T-helper 22 cell (primary cell): ENCODE measurements at regions not wholly inside any gene's neighbourhood (a gene's known extent, or its start where the extent isn't known, plus 50 kb on each side); places are given as distances from the start of the nearest gene placed in this dataset.
A peak's percentile ranks its signal among the peaks of the same experiment; 100 is the strongest.

Experiments used
- DNase-seq: peaks from one replicate; pipeline ENCODE4 v3.0.0-alpha.2; 2020; ENCODE audit warnings: low read depth

DNA sequence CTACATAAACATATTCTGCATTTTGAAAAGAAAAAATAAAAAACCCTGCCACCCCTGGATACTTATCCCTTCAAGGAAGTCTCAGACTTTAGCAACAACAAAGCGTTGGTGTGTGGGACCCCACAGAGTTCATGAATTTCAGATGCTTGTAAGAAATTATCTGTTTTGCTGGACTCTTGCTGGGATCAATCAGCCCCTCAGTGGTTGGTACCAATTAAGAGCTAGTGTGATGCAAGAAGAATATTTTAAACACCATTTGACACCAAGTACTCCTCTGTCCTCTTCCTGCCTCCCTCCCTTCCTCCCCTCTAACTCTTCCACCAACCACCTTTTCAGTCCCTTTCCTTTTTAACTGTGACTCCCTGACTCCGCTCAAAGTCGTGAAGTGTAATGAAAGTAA lies 51.5 kb downstream of the SST start:
- DNase-seq, result no peak

DNA sequence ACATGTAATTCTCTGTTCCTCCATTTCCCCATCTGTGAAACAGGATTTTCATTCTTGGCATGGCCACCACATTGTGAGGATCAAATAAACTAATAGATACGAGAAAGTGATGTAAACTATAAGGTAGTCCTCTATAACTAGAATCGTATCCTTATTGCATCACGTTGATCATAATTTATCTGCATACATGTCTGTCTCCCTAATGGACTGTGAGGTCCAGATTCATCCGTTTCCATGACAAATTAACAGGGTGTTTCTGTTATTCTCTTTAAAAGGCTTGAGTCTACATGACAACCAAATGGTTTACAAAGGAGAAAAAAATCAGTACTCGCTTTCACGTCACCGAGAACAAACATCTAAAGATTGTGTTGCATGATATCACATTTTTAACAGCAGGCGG lies 53.0 kb downstream of the SST start:
- DNase-seq, result no peak

DNA sequence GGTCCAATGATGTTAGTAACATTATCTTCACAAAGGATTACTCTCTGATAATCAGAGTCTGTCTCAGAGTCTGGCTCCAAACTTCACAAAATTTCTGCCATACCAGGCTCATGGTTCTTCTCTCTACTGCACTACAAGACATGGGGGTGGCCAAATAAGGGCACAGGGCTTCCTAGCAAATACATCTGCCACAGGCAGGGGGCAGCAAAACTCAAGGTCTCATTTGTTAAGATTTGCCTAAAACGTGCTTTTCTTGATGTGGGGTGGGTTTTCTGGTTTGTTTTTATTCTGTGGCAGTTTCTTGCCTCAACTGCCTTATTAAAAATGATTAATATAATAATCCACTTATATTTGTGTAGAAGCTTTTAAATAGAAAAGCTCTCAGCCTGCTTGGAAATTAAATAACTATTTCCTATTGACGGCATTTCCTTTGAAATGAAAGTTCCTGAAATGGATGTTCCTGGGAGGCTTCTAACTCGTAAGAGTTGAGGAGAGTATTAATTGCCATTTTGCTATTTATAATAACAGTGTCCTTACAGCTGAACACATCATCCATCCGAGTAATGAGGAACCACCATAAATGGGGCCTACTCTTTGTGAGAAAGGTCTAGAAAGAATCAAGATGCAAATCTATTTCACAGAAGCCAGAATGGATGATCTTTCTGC lies 53.8 kb downstream of the SST start:
- peak; percentile 1 for DNase-seq

DNA sequence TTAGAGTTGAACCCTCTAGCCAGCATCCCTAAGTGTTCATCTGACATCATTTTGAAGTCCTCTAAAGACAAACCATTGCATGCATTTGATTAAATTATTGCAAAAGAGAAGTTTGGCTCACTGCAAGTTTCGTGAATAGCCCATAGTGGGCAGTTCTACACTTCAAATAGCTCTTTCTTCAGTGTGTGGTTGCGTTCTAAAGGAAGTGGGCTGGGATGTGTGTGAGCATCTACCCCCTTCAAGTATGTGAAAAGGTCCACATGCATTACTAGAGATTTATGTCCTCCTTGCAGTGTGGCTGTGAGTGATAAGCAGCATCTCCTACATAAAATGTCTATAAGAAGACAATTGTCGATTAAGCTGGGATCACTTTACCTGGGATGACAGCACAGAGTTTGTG lies 54.6 kb downstream of the SST start:
- no peak for DNase-seq

DNA sequence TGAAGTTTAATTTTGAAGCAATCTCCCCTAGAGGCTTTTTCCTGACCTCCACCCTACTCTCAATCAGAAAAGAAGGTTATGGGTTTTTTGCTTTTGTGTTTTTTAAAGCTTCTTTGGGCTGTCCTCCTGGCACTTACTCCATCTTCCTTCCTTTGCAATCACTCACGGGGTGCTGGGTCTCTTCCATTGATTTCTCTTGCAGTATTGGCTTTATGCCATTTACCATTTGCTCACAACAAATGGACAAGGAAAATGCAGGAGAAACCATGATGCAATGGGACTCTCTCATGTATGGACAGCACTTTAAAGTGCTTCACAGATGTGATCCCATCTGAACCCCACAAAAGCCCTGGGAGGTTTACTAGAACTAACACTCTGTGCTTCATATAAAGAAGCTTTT lies 57.5 kb downstream of the SST start:
- no peak for DNase-seq

DNA sequence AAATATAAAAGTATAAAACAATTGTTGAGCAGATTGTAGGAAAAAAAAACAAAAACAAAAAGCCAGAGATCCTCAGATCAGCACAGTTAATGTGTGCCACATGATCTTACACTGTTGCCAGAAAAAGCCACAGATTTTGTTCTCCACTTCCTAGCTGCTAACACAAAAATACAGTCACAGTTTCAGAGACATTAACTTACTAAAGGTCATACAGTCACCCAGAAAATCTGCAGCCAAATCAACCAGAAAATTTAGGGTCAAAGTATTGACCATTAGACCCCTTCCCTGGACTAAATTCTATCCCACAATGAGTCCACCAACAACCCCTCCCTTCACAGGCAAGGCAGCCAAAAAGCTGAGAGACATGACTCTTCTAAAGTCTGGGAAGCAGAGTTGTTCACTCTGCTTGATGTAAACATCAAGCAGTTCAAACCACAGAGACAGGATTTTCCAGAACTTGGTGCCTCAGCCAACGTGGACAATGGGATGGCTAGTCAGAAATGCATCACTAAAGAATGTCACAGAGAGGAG lies 59.1 kb downstream of the SST start:
- no peak for DNase-seq

DNA sequence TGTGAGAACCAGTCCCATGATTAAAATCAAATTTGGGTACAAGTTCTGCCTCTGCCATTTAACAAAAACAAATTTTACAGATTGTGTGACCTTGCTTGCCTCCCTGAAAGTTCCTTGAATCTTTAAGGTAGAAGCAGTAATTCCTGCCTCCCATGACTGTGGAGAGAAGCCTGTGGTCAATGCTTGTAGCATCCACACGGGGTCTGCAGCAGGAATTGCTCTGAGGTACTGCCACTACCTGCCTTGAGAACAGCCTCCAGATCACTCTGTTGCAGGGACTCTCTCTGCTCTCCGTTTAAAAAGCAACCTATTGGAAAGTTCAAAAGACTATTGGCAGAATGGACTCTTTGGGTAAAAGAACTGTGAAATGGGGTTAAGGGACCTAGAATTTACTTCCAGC lies 75.9 kb downstream of the SST start:
- no peak for DNase-seq

DNA sequence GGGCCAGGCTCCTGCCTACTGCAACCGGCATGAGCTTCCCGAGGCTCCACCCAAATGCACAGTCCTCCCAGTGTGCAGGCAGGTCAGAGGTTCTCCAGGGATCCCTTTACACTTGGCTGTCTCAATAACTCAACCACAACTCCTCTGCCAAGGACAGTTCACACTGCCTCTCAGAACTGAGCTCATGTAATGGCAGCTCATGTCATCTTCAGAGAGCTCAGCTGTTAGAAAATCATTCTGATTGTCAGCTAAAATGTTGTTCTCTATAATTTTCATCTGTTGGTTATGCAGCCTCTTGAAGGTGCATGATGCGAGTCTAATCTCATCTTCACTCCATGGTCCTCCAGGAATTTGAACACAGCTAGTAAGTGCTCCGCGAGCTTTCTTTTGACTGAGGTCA lies 76.7 kb downstream of the SST start:
- DNase-seq, result no peak

DNA sequence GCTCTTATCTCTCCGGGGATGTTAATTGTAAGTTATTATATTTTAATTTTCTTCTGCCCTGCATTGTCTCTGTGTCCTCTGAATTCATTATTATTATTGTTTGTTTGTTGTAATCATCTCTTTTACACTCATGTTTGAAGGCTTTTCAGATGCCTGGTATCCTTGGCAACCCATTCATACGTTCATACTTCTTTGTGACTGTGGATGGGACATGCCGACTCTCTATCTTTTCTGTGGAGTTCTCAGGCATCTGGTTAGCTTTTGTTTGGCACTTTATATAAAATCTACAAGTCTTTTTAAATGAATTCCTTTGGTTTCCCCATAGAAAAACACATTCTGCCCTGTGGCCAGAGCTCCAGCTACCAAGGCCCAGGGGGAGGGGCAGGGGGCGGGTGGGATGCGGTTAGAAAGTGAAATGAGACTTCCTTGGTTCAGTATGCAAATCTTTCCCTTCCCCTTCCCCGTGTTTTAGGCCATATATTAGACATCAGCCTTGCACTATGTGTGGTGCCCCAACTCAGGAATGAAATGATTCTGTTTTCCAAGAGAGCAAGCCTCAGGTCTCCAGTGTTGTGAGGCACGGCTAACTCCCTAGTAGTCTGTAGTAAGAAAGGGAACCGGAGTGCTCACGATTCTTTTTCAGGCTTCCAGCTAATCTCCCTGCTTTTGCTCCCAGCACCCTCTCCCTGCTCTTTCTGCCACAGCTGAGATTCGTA lies 79.2 kb downstream of the SST start:
- DNase-seq, result no peak

DNA sequence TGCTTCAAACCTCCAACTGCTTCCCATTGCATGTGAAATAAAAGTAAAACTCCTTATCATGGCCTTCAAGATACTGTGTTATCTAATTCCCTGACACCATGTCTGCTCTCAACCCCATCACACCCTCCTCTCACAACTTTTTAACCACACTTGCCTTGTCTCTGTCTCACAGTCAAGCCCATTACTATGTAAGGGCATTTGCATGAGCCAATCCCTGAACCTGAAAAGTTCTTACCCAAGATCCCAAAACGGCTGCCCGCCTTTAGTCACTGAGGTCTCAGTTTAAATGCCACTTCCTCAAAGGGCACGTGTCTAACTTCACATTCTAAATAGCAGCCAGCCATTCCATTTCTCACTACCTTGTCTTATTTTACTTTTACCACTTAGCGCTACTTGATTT lies 83.1 kb downstream of the SST start:
- DNase-seq, result no peak

DNA sequence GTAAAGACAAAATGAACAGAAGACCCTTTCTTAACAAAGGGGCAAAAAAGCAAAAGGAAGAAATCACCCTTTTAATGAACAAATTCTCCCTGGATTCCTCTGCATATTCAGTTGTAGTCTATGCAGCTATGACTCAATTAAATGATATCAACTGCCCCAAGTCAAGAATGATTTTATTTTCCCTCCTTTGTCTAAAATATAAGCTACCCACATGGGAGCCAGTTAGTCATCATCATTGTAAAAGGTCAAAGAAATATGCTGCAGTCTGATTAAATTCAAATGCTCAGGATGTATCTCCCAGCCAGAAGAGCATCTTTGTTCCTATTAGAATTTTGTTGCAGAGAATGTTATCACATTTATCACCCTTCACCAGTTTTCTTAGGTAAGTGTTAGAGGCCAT lies 84.0 kb downstream of the SST start:
- DNase-seq, result no peak

DNA sequence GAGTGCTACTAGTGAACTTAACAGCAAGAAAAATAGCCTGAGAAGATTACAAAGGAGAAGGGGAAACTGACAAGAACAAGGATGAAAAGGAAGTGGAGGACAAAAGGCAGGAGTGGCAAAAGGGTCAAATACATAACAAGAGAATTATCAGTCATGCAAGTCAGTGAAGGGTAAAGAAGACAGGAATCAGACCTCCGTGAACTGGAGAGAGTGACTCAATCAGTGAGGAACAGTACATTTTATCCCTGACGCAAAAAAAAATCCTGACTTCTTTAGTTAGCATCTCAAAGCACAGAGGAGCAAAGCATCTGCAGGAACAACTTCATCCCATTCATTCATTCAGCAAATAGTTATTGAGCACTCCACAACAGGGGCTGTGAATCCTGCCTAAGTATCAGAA lies 97.8 kb downstream of the SST start:
- no peak for DNase-seq

DNA sequence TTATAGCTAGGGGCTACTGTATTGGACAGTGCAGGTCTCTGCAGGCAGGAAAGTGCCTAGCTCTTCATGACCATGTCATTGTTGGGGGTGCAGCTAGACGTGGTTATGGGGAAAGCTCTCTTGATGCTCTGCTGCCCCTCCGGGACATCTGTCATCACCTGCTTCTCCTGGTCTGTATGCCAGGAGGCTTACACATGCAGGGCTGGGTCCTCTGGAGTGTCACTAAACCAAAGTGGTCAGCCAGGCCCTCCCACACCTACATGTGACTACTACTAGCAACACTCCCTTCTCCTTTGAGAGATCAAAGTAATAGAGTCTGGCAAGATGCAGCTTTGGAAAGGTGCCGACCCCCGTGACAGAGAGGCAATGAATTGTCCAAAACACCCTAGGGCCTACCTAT lies 98.5 kb downstream of the SST start:
- no peak for DNase-seq

DNA sequence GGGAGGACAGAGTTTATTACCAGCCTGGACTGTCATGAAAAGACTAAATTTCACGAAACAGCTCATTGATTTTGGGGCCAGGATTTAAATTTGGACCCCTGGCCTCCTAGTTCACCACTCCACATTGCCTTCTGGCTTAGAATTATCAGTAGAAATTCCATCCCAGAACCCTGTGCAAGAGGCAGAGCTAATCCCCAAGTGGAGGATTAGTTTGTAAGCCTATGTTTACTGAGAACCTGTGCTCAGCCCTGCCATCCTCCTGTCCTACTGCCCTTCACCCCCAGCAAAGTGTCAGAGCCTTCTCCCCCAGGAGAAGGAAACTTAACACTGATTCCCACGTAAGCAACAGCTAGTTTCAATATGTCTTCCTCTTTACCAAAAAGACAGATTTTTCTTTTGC lies 99.4 kb downstream of the SST start:
- no peak for DNase-seq

DNA sequence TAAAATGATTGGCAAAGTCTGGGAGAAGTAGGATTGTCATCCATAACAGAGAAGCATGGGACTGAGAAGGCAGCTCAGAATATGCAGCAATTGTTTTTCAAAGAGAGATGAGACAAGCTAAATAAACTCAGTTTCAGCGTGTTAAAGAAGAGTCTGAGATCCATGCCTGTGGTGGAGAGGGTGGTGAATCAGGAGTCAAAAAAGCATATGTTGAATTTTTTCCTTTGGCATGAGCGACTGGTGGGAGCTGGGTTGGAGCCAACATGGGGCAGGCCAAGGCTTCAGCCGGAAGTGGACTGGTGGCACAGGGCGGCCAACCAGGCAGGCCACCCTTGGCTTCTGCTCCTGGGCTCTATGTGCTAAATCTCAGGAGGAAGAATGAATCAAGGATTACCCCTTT lies 102.0 kb downstream of the SST start:
- no peak for DNase-seq

DNA sequence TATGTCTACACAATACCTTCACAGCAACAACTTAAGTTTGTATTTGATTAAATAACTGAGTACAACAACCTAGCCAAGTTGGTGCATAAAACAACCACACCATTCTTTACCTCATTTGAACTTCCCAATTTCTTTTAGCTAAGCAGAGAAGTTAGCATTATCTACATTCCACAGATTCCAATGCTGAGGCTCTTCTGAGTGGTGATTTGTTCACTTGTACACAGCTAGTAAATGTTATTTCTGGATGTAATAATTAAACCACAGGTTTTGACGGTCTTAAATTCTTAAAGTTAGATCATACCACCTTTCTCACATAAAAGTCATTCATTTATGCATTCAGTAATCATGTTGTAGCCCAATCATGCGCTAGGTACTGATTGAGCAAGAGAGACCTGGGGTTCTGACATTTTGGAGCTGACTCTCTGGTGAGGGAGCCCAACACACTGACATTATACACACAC lies 102.5 kb downstream of the SST start:
- DNase-seq, result no peak

DNA sequence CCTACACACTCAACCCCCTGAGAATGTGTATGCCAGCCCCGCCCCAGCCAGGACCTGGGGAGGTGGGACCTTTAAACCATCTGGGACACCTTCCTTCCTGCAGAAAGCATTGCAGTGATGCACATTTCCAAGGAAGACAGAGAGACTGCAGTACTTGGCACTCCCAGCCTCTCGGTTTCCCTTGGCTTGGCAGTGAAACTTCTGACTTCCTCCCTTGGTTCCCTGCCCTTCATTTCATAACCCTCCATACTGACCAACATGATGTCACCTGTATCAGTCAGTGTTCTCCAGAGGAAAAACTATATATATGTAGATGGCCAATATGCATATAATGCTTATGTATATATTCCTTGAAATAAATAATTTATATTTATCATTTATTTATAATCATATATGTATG lies 103.2 kb downstream of the SST start:
- no peak for DNase-seq

DNA sequence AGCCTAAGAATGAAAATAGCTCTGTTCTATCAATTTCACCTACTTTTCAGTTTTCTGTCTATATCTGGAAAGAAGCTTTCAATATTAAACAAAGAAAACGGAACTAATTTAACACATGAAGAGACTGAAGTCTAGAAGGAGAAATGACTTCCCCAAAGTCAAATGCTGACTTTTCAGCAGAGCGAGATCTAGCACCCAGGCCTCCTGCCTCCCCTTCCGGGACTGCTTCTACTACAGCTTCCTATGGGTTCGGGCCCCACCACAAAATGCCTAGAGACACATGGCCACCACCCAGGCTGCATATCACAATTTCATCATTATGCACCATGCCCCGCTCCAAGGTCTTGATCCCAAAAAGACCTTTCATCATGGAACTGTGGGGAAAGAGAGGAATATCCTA lies 104.5 kb downstream of the SST start:
- DNase-seq, result no peak

DNA sequence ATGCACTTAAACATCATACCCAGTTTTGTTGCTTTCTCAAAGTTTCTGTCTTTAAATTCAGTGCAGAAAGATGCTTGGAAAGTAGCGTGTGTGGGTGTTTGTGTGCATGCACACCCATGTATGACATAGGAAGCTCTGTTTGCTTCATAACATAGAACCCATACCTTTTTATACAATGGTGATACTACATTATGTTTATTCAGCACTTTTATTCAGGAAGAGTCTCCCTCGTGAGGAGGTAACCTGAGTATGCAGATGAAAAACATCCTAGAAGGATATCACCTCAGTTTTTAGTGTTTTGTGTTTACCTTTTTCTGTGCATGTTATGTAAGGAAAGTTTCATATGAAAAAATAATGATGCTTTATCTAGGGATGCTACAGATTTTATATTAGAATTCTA lies 111.2 kb downstream of the SST start:
- DNase-seq, result no peak

DNA sequence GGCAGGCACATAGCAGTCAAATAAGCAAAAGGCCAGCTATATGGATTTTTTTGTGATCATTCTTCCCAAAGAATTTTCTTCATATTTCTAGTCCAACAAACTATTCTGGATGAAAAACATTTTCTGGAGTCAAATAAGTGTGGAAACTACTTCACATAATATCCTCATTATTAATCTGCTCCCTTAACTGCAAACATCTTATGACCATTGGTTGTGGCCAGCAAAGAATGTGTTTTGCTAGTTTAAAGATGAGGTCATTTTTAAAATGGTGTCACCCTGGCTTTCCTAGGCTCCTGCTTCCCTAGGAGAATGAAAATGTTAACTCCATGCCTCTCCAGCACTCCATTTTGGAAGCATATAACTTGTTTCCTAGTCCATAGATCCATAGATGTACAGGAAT lies 118.8 kb downstream of the SST start:
- DNase-seq, result no peak

DNA sequence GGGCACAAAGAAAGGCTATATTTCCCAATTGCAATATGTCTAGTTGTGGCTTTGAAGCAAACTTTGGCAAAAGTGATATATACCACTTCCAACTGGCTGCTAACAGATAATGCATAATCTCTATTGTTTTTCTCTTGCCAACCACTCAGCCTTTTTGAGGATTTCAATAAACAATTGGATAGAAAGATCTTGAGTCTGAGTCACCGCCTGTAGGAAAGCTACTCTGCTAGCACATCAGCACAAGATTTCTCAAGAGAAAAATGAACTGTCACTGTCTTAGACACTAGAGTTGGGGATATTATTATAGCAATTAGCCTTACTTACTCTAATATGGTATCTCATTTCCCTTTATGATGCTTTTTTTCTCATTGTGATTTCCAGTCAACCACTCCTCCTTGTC lies 119.7 kb downstream of the SST start:
- no peak for DNase-seq

DNA sequence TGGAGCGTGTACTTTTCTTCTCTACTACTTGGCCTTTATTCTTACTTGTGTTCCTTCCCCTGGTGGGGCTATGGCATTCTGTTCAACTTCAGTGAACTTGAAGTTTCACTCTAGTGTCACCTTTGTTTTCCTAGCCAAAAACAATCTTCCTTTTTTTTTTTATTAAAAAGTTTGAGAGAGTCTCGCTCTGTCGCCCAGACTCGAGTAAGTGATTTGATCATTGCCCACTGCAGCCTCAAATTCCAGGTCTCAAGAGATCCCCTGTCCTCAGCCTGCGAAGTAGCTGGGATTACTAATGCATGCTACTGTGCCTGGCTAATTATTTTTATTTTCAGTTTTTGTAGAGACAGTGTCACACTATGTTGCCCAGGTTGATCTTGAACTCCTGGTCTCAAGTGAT lies 124.8 kb downstream of the SST start:
- DNase-seq, result no peak

DNA sequence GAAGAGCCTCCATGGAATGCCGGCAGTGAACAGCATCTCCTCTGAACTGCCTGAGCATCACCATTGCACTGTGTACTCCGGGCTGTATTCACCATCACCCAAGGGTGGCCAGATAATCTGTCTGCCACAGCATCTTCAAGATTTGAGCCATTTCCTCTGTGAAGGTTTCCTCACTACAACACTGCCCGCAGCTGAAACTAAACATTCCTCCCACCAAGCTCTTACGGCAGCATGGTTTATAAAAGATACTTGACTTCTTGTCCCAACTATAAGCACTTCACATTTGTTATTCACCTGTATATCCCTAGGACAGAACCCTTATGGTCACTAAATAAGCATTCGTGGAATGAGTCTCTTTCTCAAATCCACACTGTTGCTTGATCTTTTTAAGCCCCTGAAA lies 125.9 kb downstream of the SST start:
- no peak for DNase-seq

DNA sequence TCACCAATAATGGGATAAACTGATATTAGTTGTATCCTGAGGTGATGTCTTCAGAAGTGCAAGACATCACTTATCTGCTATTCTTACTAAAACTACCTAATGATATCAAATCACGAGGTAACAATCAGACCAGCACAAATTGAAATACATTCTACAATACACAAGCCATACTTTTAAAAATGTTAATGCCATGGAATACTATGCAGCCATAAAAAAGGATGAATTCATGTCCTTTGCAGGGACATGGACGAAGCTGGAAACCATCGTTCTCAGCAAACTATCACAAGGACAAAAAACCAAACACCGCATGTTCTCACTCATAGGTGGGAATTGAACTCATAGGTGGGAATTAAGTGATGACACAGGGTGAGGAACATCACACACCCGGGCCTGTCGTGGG lies 129.3 kb downstream of the SST start:
- DNase-seq, result no peak
